ENCODE measurements at regions not wholly inside any gene's neighbourhood (a gene's known extent, or its start where the extent isn't known, plus 50 kb on each side); places are given as distances from the start of the nearest gene placed in this dataset.

DNA sequence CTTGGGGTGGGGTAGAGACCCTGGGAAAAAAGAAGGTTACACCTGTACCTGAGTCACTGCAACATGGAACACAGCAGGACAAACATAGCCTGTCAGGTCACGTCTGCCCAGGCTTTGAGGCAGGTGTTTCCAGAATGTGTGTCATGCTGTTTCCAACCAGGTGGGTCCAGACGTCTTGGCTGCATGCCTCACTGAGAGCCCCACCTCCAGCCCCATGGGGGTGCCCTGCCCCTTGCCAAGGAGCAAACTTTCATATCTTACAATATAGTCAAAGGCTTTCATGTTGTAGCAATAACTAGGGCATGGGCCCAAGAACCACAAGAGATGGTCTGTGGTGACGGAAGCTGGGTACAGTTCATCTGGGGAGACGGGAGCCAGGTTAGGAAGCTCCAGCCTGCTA lies 499.7 kb downstream of the BCL11A start:
- 14 to 44% (median 16%) methylated on average over 4 of the region's 4 CpGs for WGBS, 3 donors
- no peak for FAIRE-seq
- no peaks in the 10 kb centered on the region for H3K36me3 ChIP-seq (ENCODE audit: control insufficient read depth in 3 of 3, insufficient read depth in 2 of 3, low read depth in 1 of 3, low read length in 3 of 3)
- no peaks in the 10 kb centered on the region for H3K27me3 ChIP-seq (ENCODE audit: control insufficient read depth in 3 of 3, insufficient read depth in 3 of 3, low read length in 3 of 3)
- no peak overlapping the region for H3K4me3 ChIP-seq (ENCODE audit: low read depth in 1 of 3, low read length in 3 of 3)
- H3K4me1 ChIP-seq (ENCODE audit: control insufficient read depth in 3 of 3, insufficient read depth in 2 of 3, low read depth in 1 of 3, low read length in 2 of 3): peaks cover 0 to 42% (median 0%) of the 10 kb centered on the region in 3 donors
- DNase-seq: peak; percentile 72 to 77
- H3K9me3 ChIP-seq (ENCODE audit: control insufficient read depth in 2 of 2, insufficient read depth in 1 of 2, low read depth in 1 of 2, low read length in 1 of 2): no peaks in the 10 kb centered on the region
- H3K27ac ChIP-seq (ENCODE audit: low read depth in 1 of 3, low read length in 2 of 3): peak overlapping the region in 1 of 3 donors; percentile 64

DNA sequence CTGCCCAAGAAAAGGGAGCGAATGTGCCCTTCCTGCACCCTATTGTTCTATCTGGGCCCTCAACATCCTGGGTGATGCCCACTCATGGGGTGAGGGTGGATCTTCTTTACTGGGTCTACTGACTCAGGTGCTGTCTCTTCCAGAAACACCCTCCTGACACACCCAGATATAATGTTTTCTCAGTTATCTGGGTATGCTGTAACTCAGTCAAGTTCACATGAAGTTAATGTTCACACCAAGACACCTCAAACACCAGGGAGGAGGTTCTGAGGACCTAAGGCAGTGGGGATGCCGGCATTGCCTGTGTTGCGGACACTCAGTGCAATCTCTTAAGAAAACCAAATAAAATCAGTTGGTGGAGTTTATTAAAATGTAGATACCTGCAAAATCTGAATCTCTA lies 500.9 kb downstream of the BCL11A start:
- FAIRE-seq: no peak
- WGBS, 3 donors: 59 to 79% (median 66%) methylated on average over 3 of the region's 3 CpGs

DNA sequence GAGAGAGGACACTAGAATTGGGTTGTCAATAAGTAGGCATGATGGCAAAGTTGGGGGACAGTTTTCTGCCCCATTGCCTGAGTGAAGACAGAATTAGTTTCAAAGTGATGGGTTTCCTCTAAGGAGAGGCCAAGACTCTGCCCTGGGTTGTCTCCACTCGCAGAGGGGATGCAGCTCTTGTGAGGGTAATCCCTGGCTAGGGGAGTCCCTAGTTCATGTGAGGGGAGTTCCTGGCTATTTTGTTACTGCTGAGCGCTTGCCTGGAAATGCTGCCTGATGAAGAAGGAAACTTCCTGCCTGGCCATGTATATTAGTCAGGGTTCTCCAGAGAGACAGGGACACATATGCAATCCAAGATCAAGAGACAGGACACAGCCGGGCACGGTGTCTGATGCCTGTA lies 501.5 kb downstream of the BCL11A start:
- 83 to 91% (median 89%) methylated on average over 4 of the region's 4 CpGs for WGBS, 3 donors
- Histone ChIP-seq H3K36me3 (ENCODE audit: control insufficient read depth in 3 of 3, insufficient read depth in 2 of 3, low read depth in 1 of 3, low read length in 3 of 3) (no peaks in the 10 kb centered on the region), H3K4me3 (ENCODE audit: low read depth in 1 of 3, low read length in 3 of 3) (no peak overlapping the region), H3K9me3 (ENCODE audit: control insufficient read depth in 2 of 2, insufficient read depth in 1 of 2, low read depth in 1 of 2, low read length in 1 of 2) (peaks cover 0 to under 1% of the 10 kb centered on the region in 2 donors), H3K27ac (ENCODE audit: low read depth in 1 of 3, low read length in 2 of 3) (no peak overlapping the region), H3K4me1 (ENCODE audit: control insufficient read depth in 3 of 3, insufficient read depth in 2 of 3, low read depth in 1 of 3, low read length in 2 of 3) (peaks cover 0 to 51% (median 0%) of the 10 kb centered on the region in 3 donors), H3K27me3 (ENCODE audit: control insufficient read depth in 3 of 3, insufficient read depth in 3 of 3, low read length in 3 of 3) (no peaks in the 10 kb centered on the region)
- DNase-seq: no peak
- FAIRE-seq: no peak

More for the DNA sequence above, 500.9 kb downstream of the BCL11A start:
- Histone ChIP-seq H3K27me3 (ENCODE audit: control insufficient read depth in 3 of 3, insufficient read depth in 3 of 3, low read length in 3 of 3) (no peaks in the 10 kb centered on the region), H3K27ac (ENCODE audit: low read depth in 1 of 3, low read length in 2 of 3) (peak overlapping the region in 1 of 3 donors; percentile 64), H3K9me3 (ENCODE audit: control insufficient read depth in 2 of 2, insufficient read depth in 1 of 2, low read depth in 1 of 2, low read length in 1 of 2) (no peaks in the 10 kb centered on the region), H3K4me3 (ENCODE audit: low read depth in 1 of 3, low read length in 3 of 3) (no peak overlapping the region), H3K36me3 (ENCODE audit: control insufficient read depth in 3 of 3, insufficient read depth in 2 of 3, low read depth in 1 of 3, low read length in 3 of 3) (no peaks in the 10 kb centered on the region), H3K4me1 (ENCODE audit: control insufficient read depth in 3 of 3, insufficient read depth in 2 of 3, low read depth in 1 of 3, low read length in 2 of 3) (peaks cover 0 to 49% (median 0%) of the 10 kb centered on the region in 3 donors)
- peak; percentile 41 to 60 for DNase-seq

DNA sequence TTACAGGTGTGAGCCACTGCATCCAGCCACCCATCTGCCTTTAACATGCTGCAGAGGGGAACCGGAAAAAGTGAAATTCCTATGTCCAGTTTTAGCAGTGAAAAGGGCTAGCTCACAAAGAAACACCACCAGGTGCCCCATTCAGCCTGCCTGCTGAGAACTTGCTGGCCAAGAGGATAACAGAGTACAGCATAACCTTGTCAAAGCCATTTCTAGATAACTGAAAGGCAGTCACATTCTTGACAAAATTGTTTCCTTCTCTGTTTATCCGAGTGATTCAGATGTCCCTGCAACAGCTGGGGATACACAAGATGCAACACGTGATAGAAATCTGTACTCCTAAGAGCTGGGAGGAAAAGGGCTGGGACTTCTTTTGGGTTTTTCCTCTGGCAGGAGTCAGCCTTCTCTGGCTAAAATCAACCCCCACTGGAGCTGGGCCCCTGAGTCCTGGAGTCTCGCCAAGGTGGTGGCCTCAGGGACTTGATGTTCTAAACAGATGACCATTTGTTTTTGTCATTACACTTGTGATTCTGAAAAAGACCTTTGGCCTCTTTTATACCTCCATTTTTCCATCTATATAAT lies 505.4 kb downstream of the BCL11A start:
- no peaks in the 10 kb centered on the region for H3K36me3 ChIP-seq (ENCODE audit: control insufficient read depth in 3 of 3, insufficient read depth in 2 of 3, low read depth in 1 of 3, low read length in 3 of 3)

DNA sequence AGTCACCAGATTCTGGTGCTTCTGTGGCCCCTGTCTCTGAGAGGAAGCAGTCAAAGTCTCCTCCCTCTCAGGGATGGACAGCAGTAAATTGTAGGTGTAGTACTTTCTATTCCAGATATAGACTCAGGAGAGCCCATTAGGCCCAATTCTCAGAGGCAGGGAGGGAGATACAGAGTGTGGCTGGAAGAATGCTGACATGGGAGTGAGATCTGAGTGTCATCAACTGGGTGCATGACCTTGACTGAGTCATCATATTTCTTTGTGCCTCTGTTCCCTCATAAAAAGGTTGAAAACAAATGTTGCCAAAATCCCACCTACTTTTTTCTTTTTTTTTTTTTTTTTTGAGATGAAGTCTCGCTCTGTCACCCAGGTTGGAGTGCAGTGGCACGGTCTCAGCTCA lies 506.1 kb downstream of the BCL11A start:
- DNase-seq (peak in 1 of 2 donors; percentile 21), FAIRE-seq (no peak)
- Histone ChIP-seq H3K4me1 (ENCODE audit: control insufficient read depth in 3 of 3, insufficient read depth in 2 of 3, low read depth in 1 of 3, low read length in 2 of 3) (peaks cover 0 to 32% (median 0%) of the 10 kb centered on the region in 3 donors), H3K4me3 (ENCODE audit: low read depth in 1 of 3, low read length in 3 of 3) (no peak overlapping the region), H3K27ac (ENCODE audit: low read depth in 1 of 3, low read length in 2 of 3) (no peak overlapping the region), H3K36me3 (ENCODE audit: control insufficient read depth in 3 of 3, insufficient read depth in 2 of 3, low read depth in 1 of 3, low read length in 3 of 3) (no peaks in the 10 kb centered on the region), H3K27me3 (ENCODE audit: control insufficient read depth in 3 of 3, insufficient read depth in 3 of 3, low read length in 3 of 3) (no peaks in the 10 kb centered on the region), H3K9me3 (ENCODE audit: control insufficient read depth in 2 of 2, insufficient read depth in 1 of 2, low read depth in 1 of 2, low read length in 1 of 2) (peaks cover 0 to 4% of the 10 kb centered on the region in 2 donors)
- 90 to 98% methylated on average over 2 of the region's 2 CpGs; no CpG with 5 or more reads in 1 of the 3 donors for WGBS, 3 donors

More for the DNA sequence above, 505.4 kb downstream of the BCL11A start:
- H3K27me3 ChIP-seq (ENCODE audit: control insufficient read depth in 3 of 3, insufficient read depth in 3 of 3, low read length in 3 of 3): no peaks in the 10 kb centered on the region
- H3K4me3 ChIP-seq (ENCODE audit: low read depth in 1 of 3, low read length in 3 of 3): no peak overlapping the region
- FAIRE-seq (no peak), DNase-seq (peak in 1 of 2 donors; percentile 28)
- peak overlapping the region in 1 of 3 donors; percentile 10 for H3K27ac ChIP-seq (ENCODE audit: low read depth in 1 of 3, low read length in 2 of 3)
- H3K4me1 ChIP-seq (ENCODE audit: control insufficient read depth in 3 of 3, insufficient read depth in 2 of 3, low read depth in 1 of 3, low read length in 2 of 3): peaks cover 0 to 38% (median 0%) of the 10 kb centered on the region in 3 donors
- H3K9me3 ChIP-seq (ENCODE audit: control insufficient read depth in 2 of 2, insufficient read depth in 1 of 2, low read depth in 1 of 2, low read length in 1 of 2): peaks cover 0 to 4% of the 10 kb centered on the region in 2 donors
- 56 to 77% (median 69%) methylated on average over 4 of the region's 4 CpGs for WGBS, 3 donors

DNA sequence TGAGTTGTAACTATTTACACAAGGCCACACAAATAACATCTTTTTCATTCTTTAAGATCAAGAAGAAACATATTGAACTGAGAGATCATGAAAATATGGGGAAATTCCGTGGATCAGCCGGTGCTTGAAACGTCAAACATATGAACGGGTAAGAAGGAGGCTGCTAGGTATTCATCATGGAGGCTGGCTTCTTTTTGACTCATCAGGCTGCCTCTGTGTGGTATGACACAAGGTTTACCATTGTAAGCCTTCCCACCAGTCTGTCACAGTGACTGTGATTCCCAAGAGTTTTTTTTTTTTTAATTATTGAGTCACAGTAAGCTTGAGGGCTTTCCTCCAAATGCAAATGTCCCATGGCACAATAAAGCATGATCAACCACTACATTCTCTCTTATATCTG lies 506.9 kb downstream of the BCL11A start:
- H3K4me3 ChIP-seq (ENCODE audit: low read depth in 1 of 3, low read length in 3 of 3): no peak overlapping the region
- peaks cover 0 to 4% of the 10 kb centered on the region in 2 donors for H3K9me3 ChIP-seq (ENCODE audit: control insufficient read depth in 2 of 2, insufficient read depth in 1 of 2, low read depth in 1 of 2, low read length in 1 of 2)
- FAIRE-seq (no peak), DNase-seq (no peak)
- H3K27ac ChIP-seq (ENCODE audit: low read depth in 1 of 3, low read length in 2 of 3): no peak overlapping the region
- WGBS, 3 donors: 68 to 84% (median 80%) methylated on average over 4 of the region's 4 CpGs
- no peaks in the 10 kb centered on the region for H3K36me3 ChIP-seq (ENCODE audit: control insufficient read depth in 3 of 3, insufficient read depth in 2 of 3, low read depth in 1 of 3, low read length in 3 of 3)
- peaks cover 0 to 26% (median 0%) of the 10 kb centered on the region in 3 donors for H3K4me1 ChIP-seq (ENCODE audit: control insufficient read depth in 3 of 3, insufficient read depth in 2 of 3, low read depth in 1 of 3, low read length in 2 of 3)
- H3K27me3 ChIP-seq (ENCODE audit: control insufficient read depth in 3 of 3, insufficient read depth in 3 of 3, low read length in 3 of 3): no peaks in the 10 kb centered on the region

DNA sequence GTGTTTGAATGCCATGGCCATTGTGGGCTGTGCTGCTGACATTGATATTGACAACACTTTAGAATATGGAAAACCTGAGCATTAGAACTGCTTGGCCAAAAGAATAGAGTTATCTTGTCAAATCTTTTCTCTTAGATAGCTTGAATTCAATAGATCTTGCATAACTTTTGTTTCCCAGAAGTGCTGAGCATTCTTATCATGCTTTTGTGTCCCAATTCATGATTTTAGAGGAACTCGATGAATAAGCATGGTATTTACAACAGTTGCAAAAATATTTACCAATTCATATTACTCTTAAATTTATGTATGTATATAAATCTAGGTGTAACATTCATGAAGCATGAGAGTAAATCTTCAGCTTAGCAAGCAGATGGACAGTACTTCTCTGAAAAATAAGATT lies 508.0 kb downstream of the BCL11A start:
- Histone ChIP-seq H3K4me3 (ENCODE audit: low read depth in 1 of 3, low read length in 3 of 3) (no peak overlapping the region), H3K36me3 (ENCODE audit: control insufficient read depth in 3 of 3, insufficient read depth in 2 of 3, low read depth in 1 of 3, low read length in 3 of 3) (no peaks in the 10 kb centered on the region), H3K4me1 (ENCODE audit: control insufficient read depth in 3 of 3, insufficient read depth in 2 of 3, low read depth in 1 of 3, low read length in 2 of 3) (peaks cover 0 to 26% (median 0%) of the 10 kb centered on the region in 3 donors), H3K27me3 (ENCODE audit: control insufficient read depth in 3 of 3, insufficient read depth in 3 of 3, low read length in 3 of 3) (no peaks in the 10 kb centered on the region), H3K27ac (ENCODE audit: low read depth in 1 of 3, low read length in 2 of 3) (no peak overlapping the region), H3K9me3 (ENCODE audit: control insufficient read depth in 2 of 2, insufficient read depth in 1 of 2, low read depth in 1 of 2, low read length in 1 of 2) (peaks cover 0 to 4% of the 10 kb centered on the region in 2 donors)
- FAIRE-seq: no peak
- WGBS, 3 donors: 73 to 95% (median 79%) methylated on average over 1 of the region's 1 CpG
- no peak for DNase-seq

DNA sequence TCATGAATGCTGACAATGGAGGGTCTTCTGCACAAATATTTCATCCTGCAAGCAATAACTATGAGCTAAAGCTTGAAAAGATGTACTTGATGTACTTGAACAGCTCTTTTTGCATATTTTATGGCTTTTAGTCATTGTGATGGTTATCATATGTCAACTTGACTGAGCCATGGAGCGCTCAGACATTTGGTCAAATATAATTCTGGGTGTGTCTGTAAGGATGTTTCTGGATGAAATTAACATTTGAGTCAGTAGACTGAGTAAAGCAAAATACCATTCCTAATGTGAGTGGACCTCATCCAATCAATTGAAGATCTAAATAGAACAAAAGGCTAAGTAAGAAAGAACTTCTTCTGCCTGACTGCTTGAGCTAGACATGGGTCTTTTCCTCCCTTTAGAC lies 509.0 kb downstream of the BCL11A start:
- DNase-seq: peak in 1 of 2 donors; percentile 16
- Histone ChIP-seq H3K36me3 (ENCODE audit: control insufficient read depth in 3 of 3, insufficient read depth in 2 of 3, low read depth in 1 of 3, low read length in 3 of 3) (no peaks in the 10 kb centered on the region), H3K4me3 (ENCODE audit: low read depth in 1 of 3, low read length in 3 of 3) (no peak overlapping the region), H3K27ac (ENCODE audit: low read depth in 1 of 3, low read length in 2 of 3) (no peak overlapping the region), H3K27me3 (ENCODE audit: control insufficient read depth in 3 of 3, insufficient read depth in 3 of 3, low read length in 3 of 3) (no peaks in the 10 kb centered on the region), H3K9me3 (ENCODE audit: control insufficient read depth in 2 of 2, insufficient read depth in 1 of 2, low read depth in 1 of 2, low read length in 1 of 2) (peaks cover 0 to 4% of the 10 kb centered on the region in 2 donors), H3K4me1 (ENCODE audit: control insufficient read depth in 3 of 3, insufficient read depth in 2 of 3, low read depth in 1 of 3, low read length in 2 of 3) (peaks cover 0 to 23% (median 0%) of the 10 kb centered on the region in 3 donors)
- WGBS, 3 donors: 33 to 63% (median 59%) methylated on average over 1 of the region's 1 CpG
- no peak for FAIRE-seq

DNA sequence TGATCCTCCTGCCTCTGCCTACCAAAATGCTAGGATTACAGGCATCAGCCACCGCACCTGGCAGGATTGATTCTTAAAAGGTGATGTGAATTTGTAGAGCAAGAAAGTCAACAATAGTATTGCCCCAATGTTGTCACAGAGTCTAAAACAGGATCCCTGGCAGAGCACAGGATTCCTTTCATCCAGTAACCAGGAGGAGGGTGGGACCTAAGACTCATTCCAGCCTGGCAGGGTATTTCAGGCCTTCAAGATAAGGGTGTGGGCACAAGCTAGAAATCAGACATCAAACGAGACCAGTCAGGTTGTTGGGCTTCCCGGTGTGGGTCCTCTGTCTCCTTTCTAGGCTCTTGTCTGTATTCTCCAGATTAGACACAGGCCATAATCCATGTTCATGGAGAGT lies 511.4 kb downstream of the BCL11A start:
- DNase-seq (no peak), FAIRE-seq (no peak)
- no peak overlapping the region for H3K4me3 ChIP-seq (ENCODE audit: low read depth in 1 of 3, low read length in 3 of 3)
- peaks cover 0 to 10% (median 0%) of the 10 kb centered on the region in 3 donors for H3K4me1 ChIP-seq (ENCODE audit: control insufficient read depth in 3 of 3, insufficient read depth in 2 of 3, low read depth in 1 of 3, low read length in 2 of 3)
- WGBS, 3 donors: 21 to 64% (median 44%) methylated on average over 3 of the region's 3 CpGs
- H3K36me3 ChIP-seq (ENCODE audit: control insufficient read depth in 3 of 3, insufficient read depth in 2 of 3, low read depth in 1 of 3, low read length in 3 of 3): no peaks in the 10 kb centered on the region
- no peaks in the 10 kb centered on the region for H3K27me3 ChIP-seq (ENCODE audit: control insufficient read depth in 3 of 3, insufficient read depth in 3 of 3, low read length in 3 of 3)
- peaks cover 0 to 3% of the 10 kb centered on the region in 2 donors for H3K9me3 ChIP-seq (ENCODE audit: control insufficient read depth in 2 of 2, insufficient read depth in 1 of 2, low read depth in 1 of 2, low read length in 1 of 2)
- no peak overlapping the region for H3K27ac ChIP-seq (ENCODE audit: low read depth in 1 of 3, low read length in 2 of 3)

Data from small intestine (tissue), 7 donors.